HEK293 (cell line): ENCODE measurements at regions not wholly inside any gene's neighbourhood (a gene's known extent, or its start where the extent isn't known, plus 50 kb on each side); places are given as distances from the start of the nearest gene placed in this dataset.

Experiments
- CTCF ChIA-PET: fragments of 350-600 bp; formaldehyde crosslinking; extraction: SDS; loops from one replicate; lab custom pipeline; 2021; ENCODE audit warnings: antibody characterized with exemption; lab: Yijun Ruan, JAX
- POLR2A ChIA-PET: fragments of 300-600 bp; formaldehyde crosslinking; extraction: SDS; loops from one replicate; lab custom pipeline; 2020; ENCODE audit warnings: antibody characterized with exemption, inconsistent platforms; lab: Yijun Ruan, JAX
- H3K27ac ChIP-seq: fragments of 200-500 bp; sonication (Bioruptor generic); 2 replicates; pipeline ENCODE4 v1.5.1; 2014; ENCODE audit warnings: low read depth, low read length, control low read depth, inconsistent platforms; ENCODE audit errors: extremely low read depth
- H3K36me3 ChIP-seq, 2 experiments: fragments of 200-500 bp in 1 of 2; sonication (Bioruptor generic) in 1 of 2; 1 replicate in 1 of 2; 2 replicates in 1 of 2; pipeline ENCODE4 v1.5.1; 2014 to 2017; ENCODE audit warnings: inconsistent platforms in 2 of 2, low read length in 2 of 2; ENCODE audit not compliant: control insufficient read depth in 2 of 2, insufficient read depth in 1 of 2
- H3K4me1 ChIP-seq: fragments of 200-500 bp; sonication (Bioruptor generic); 2 replicates; pipeline ENCODE4 v1.5.1; 2014; ENCODE audit warnings: mild to moderate bottlenecking, low read length, inconsistent platforms; ENCODE audit not compliant: control insufficient read depth, insufficient read depth
- H3K4me3 ChIP-seq: 2 replicates; pipeline ENCODE4 v1.5.1; 2011; ENCODE audit warnings: low read depth, mild to moderate bottlenecking, control low read depth, low read length, moderate library complexity
- H3K9me3 ChIP-seq: fragments of 200-500 bp; sonication (Bioruptor generic); 2 replicates; pipeline ENCODE4 v1.5.1; 2014; ENCODE audit warnings: low read depth, low read length, inconsistent platforms; ENCODE audit not compliant: control insufficient read depth, insufficient read depth
- GLIS2 ChIP-seq: fragments of 450-650 bp; formaldehyde crosslinking; IDR thresholded peaks from 2 replicates; pipeline ENCODE4 v1.5.1; 2016; ENCODE audit warnings: missing biosample characterization, missing genetic modification characterization
- IKZF3 ChIP-seq: fragments of 450-650 bp; IDR thresholded peaks from 2 replicates; pipeline ENCODE4 v1.5.0; 2018; ENCODE audit warnings: missing biosample characterization, mild to moderate bottlenecking, missing genetic modification characterization, moderate library complexity
- KLF10 ChIP-seq: fragments of 450-650 bp; IDR thresholded peaks from 2 replicates; pipeline ENCODE4 v1.5.1; 2018; ENCODE audit warnings: missing biosample characterization, mild to moderate bottlenecking, missing genetic modification characterization
- MYNN ChIP-seq: fragments of 450-650 bp; formaldehyde crosslinking; IDR thresholded peaks from 2 replicates; pipeline ENCODE4 v1.5.1; 2016; ENCODE audit warnings: missing biosample characterization, missing genetic modification characterization, borderline replicate concordance
- OVOL3 ChIP-seq: fragments of 450-650 bp; formaldehyde crosslinking; IDR thresholded peaks from 2 replicates; pipeline ENCODE4 v1.5.1; 2016; ENCODE audit warnings: missing biosample characterization, missing genetic modification characterization
- SP3 ChIP-seq: fragments of 450-650 bp; formaldehyde crosslinking; IDR thresholded peaks from 2 replicates; pipeline ENCODE4 v1.5.1; 2016; ENCODE audit warnings: missing biosample characterization, missing genetic modification characterization
- ZBTB8A ChIP-seq: fragments of 450-650 bp; formaldehyde crosslinking; IDR thresholded peaks from 2 replicates; pipeline ENCODE4 v1.5.1; 2016; ENCODE audit warnings: missing biosample characterization, missing genetic modification characterization
- ZFHX2 ChIP-seq: fragments of 450-650 bp; formaldehyde crosslinking; conservative IDR thresholded peaks from 2 replicates; pipeline ENCODE4 v1.5.1; 2016; ENCODE audit warnings: missing biosample characterization, missing genetic modification characterization
- ZNF114 ChIP-seq: fragments of 450-650 bp; formaldehyde crosslinking; IDR thresholded peaks from 2 replicates; pipeline ENCODE4 v1.5.0; 2017; ENCODE audit warnings: missing biosample characterization, missing genetic modification characterization
- ZNF132 ChIP-seq: fragments of 450-650 bp; formaldehyde crosslinking; IDR thresholded peaks from 2 replicates; pipeline ENCODE4 v1.5.1; 2017; ENCODE audit warnings: missing biosample characterization, missing genetic modification characterization, borderline replicate concordance
- ZNF19 ChIP-seq: fragments of 450-650 bp; formaldehyde crosslinking; IDR thresholded peaks from 2 replicates; pipeline ENCODE4; 2016; ENCODE audit warnings: missing biosample characterization, missing genetic modification characterization, low read depth
- ZNF239 ChIP-seq: fragments of 450-650 bp; formaldehyde crosslinking; IDR thresholded peaks from 2 replicates; pipeline ENCODE4 v1.5.1; 2016; ENCODE audit warnings: missing biosample characterization, missing genetic modification characterization
- ZNF335 ChIP-seq: fragments of 450-650 bp; formaldehyde crosslinking; conservative IDR thresholded peaks from 2 replicates; pipeline ENCODE4 v1.5.1; 2016; ENCODE audit warnings: missing biosample characterization, missing genetic modification characterization
- ZNF350 ChIP-seq: fragments of 450-650 bp; formaldehyde crosslinking; IDR thresholded peaks from 2 replicates; pipeline ENCODE4 v1.5.0; 2017; ENCODE audit warnings: missing biosample characterization, mild to moderate bottlenecking, missing genetic modification characterization
- ZNF416 ChIP-seq: fragments of 450-650 bp; formaldehyde crosslinking; IDR thresholded peaks from 2 replicates; pipeline ENCODE4 v1.5.1; 2016; ENCODE audit warnings: missing biosample characterization, missing genetic modification characterization
- ZNF48 ChIP-seq: fragments of 450-650 bp; formaldehyde crosslinking; IDR thresholded peaks from 2 replicates; pipeline ENCODE4 v1.5.1; 2016; ENCODE audit warnings: missing biosample characterization, missing genetic modification characterization
- ZNF596 ChIP-seq: fragments of 450-650 bp; IDR thresholded peaks from 2 replicates; pipeline ENCODE4 v1.5.0; 2018; ENCODE audit warnings: missing biosample characterization, mild to moderate bottlenecking, missing genetic modification characterization, moderate library complexity
- ZNF621 ChIP-seq: fragments of 450-650 bp; formaldehyde crosslinking; IDR thresholded peaks from 2 replicates; pipeline ENCODE4 v1.5.1; 2017; ENCODE audit warnings: missing biosample characterization, missing genetic modification characterization
- ZNF777 ChIP-seq: fragments of 450-650 bp; formaldehyde crosslinking; IDR thresholded peaks from 2 replicates; pipeline ENCODE4 v1.5.1; 2017; ENCODE audit warnings: missing biosample characterization, missing genetic modification characterization, borderline replicate concordance
- TF ChIP-seq, protein P1 (sequence below): fragments of 450-650 bp; formaldehyde crosslinking; IDR thresholded peaks from 2 replicates; pipeline ENCODE4 v1.5.1; 2016; ENCODE audit warnings: missing biosample characterization, missing genetic modification characterization
- TF ChIP-seq, protein P2 (sequence below): fragments of 450-650 bp; formaldehyde crosslinking; IDR thresholded peaks from 2 replicates; pipeline ENCODE4 v1.5.0; 2017; ENCODE audit warnings: missing biosample characterization, missing genetic modification characterization, borderline replicate concordance
- TF ChIP-seq, protein P3 (sequence below): fragments of 450-650 bp; formaldehyde crosslinking; IDR thresholded peaks from 2 replicates; pipeline ENCODE4 v1.5.1; 2016; ENCODE audit warnings: missing biosample characterization, missing genetic modification characterization
- TF ChIP-seq, protein P4 (sequence below): fragments of 450-650 bp; formaldehyde crosslinking; IDR thresholded peaks from 2 replicates; pipeline ENCODE4 v1.5.1; 2017; ENCODE audit warnings: missing biosample characterization, missing genetic modification characterization
- TF ChIP-seq, protein P5 (sequence below): fragments of 450-650 bp; formaldehyde crosslinking; IDR thresholded peaks from 2 replicates; pipeline ENCODE4 v1.5.1; 2016; ENCODE audit warnings: missing biosample characterization, missing genetic modification characterization

DNA sequence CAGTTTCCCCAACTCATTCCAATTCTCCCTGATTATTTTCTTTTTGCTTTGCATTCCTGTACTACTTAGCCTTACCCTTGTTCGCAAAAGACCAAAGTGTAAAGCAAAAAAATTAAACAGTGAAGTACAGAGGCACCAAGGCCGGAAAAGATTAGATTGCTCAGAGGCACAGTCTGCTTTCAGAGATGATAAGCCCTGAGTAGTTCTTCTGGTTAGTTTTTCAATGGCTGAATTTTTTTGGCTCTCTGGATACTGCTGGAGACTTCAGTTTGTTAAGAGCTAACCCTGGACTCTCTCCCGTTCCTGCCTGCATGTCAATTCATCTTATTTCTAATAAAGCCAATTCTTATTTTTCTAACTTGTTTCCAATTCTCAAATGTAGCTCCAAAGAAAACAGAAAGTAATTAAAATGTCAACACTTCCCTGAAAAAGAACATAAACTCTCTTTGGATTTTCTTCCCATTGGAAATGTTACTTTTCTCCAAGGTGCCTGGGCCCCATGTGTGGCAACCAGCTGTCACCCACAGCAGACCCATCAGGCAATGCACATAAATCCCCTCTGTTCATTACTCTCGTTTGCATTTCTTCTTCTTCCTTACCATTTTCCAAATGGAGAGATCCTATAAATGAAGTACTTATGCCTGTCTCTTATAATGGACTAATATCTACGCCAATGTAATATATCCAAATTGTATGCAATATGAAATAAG is 142.8 kb downstream of the BTG1 start:
- no peaks in the 10 kb centered on the region for H3K4me1 ChIP-seq
- no peak overlapping the region for H3K4me3 ChIP-seq
- ChIA-PET CTCF (interaction anchor here (0.6 kb wide), 1 partner anchor 189 kb away, joined by 6 read pairs; no protein-coding TSS in a partner anchor), POLR2A (no interaction called here)
- TF ChIP-seq ZNF114 (tag by site-specific recombination) (no peak), IKZF3 (tag by site-specific recombination) (no peak), ZFHX2 (no peak), KLF10 (tag by site-specific recombination) (no peak), ZNF416 (tag by site-specific recombination) (no peak), ZNF621 (no peak), ZNF132 (tag by site-specific recombination) (no peak), OVOL3 (tag by site-specific recombination) (no peak), ZNF777 (no peak), ZNF239 (tag by site-specific recombination) (no peak), ZNF335 (tag by site-specific recombination) (no peak), ZNF350 (tag by site-specific recombination) (no peak), ZBTB8A (tag by site-specific recombination) (no peak)
- TF ChIP-seq, protein P1, sequence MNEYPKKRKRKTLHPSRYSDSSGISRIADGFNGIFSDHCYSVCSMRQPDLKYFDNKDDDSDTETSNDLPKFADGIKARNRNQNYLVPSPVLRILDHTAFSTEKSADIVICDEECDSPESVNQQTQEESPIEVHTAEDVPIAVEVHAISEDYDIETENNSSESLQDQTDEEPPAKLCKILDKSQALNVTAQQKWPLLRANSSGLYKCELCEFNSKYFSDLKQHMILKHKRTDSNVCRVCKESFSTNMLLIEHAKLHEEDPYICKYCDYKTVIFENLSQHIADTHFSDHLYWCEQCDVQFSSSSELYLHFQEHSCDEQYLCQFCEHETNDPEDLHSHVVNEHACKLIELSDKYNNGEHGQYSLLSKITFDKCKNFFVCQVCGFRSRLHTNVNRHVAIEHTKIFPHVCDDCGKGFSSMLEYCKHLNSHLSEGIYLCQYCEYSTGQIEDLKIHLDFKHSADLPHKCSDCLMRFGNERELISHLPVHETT (tag by site-specific recombination) = no peak
- TF ChIP-seq, protein P2, sequence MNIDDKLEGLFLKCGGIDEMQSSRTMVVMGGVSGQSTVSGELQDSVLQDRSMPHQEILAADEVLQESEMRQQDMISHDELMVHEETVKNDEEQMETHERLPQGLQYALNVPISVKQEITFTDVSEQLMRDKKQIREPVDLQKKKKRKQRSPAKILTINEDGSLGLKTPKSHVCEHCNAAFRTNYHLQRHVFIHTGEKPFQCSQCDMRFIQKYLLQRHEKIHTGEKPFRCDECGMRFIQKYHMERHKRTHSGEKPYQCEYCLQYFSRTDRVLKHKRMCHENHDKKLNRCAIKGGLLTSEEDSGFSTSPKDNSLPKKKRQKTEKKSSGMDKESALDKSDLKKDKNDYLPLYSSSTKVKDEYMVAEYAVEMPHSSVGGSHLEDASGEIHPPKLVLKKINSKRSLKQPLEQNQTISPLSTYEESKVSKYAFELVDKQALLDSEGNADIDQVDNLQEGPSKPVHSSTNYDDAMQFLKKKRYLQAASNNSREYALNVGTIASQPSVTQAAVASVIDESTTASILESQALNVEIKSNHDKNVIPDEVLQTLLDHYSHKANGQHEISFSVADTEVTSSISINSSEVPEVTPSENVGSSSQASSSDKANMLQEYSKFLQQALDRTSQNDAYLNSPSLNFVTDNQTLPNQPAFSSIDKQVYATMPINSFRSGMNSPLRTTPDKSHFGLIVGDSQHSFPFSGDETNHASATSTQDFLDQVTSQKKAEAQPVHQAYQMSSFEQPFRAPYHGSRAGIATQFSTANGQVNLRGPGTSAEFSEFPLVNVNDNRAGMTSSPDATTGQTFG (tag by site-specific recombination) = no peak
- TF ChIP-seq, protein P3, sequence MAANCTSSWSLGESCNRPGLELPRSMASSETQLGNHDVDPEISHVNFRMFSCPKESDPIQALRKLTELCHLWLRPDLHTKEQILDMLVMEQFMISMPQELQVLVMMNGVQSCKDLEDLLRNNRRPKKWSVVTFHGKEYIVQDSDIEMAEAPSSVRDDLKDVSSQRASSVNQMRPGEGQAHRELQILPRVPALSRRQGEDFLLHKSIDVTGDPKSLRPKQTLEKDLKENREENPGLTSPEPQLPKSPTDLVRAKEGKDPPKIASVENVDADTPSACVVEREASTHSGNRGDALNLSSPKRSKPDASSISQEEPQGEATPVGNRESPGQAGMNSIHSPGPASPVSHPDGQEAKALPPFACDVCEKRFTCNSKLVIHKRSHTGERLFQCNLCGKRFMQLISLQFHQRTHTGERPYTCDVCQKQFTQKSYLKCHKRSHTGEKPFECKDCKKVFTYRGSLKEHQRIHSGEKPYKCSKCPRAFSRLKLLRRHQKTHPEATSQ (tag by site-specific recombination) = no peak
- TF ChIP-seq, protein P4, sequence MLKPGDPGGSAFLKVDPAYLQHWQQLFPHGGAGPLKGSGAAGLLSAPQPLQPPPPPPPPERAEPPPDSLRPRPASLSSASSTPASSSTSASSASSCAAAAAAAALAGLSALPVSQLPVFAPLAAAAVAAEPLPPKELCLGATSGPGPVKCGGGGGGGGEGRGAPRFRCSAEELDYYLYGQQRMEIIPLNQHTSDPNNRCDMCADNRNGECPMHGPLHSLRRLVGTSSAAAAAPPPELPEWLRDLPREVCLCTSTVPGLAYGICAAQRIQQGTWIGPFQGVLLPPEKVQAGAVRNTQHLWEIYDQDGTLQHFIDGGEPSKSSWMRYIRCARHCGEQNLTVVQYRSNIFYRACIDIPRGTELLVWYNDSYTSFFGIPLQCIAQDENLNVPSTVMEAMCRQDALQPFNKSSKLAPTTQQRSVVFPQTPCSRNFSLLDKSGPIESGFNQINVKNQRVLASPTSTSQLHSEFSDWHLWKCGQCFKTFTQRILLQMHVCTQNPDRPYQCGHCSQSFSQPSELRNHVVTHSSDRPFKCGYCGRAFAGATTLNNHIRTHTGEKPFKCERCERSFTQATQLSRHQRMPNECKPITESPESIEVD (tag by site-specific recombination) = no peak; the same call in 1 of the 2 replicates
- no peaks in the 10 kb centered on the region for H3K36me3 ChIP-seq
- H3K27ac ChIP-seq = no peak overlapping the region
- no peaks in the 10 kb centered on the region for H3K9me3 ChIP-seq

DNA sequence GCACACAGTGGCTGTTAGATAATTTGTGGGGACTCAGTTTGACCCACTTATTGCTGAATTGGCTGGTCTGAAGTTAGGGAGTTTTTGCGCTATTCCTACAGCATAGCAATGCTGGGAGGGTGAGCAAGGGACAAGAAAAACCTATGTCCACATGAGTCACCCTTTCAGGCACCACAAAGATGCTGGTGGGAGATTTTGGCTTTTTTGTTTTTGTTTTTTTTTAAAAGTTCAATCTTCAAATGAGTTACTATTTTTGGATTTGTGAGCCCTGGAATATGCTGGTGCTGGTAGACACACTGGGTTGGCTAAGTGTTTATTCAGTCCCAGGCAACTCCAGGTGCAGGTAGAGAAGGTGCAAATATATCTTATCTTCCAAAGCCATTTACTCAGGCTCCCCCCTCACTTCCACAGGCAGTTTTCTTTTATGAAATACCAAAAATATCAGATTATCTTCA is 143.4 kb downstream of the BTG1 start:
- H3K4me3 ChIP-seq = no peak overlapping the region
- no peaks in the 10 kb centered on the region for H3K36me3 ChIP-seq
- no peaks in the 10 kb centered on the region for H3K4me1 ChIP-seq
- ChIA-PET CTCF (no interaction called here), POLR2A (no interaction called here)
- no peaks in the 10 kb centered on the region for H3K9me3 ChIP-seq
- no peak overlapping the region for H3K27ac ChIP-seq
- TF ChIP-seq, protein P1 (tag by site-specific recombination) = no peak
- TF ChIP-seq SP3 (tag by site-specific recombination) = no peak
- no peak for TF ChIP-seq MYNN (tag by site-specific recombination)
- TF ChIP-seq ZNF19 (tag by site-specific recombination) = no peak
- TF ChIP-seq, protein P5, sequence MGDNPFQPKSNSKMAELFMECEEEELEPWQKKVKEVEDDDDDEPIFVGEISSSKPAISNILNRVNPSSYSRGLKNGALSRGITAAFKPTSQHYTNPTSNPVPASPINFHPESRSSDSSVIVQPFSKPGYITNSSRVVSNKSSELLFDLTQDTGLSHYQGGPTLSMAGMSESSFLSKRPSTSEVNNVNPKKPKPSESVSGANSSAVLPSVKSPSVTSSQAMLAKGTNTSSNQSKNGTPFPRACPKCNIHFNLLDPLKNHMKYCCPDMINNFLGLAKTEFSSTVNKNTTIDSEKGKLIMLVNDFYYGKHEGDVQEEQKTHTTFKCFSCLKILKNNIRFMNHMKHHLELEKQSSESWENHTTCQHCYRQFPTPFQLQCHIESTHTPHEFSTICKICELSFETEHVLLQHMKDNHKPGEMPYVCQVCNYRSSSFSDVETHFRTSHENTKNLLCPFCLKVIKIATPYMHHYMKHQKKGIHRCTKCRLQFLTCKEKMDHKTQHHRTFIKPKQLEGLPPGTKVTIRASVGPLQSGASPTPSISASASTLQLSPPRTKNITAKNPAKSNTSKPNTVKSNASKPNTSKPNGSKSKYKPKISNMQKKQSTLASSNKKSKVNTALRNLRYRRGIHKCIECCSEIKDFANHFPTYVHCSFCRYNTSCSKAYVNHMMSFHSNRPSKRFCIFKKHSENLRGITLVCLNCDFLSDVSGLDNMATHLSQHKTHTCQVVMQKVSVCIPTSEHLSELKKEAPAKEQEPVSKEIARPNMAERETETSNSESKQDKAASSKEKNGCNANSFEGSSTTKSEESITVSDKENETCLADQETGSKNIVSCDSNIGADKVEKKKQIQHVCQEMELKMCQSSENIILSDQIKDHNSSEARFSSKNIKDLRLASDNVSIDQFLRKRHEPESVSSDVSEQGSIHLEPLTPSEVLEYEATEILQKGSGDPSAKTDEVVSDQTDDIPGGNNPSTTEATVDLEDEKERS (tag by site-specific recombination) = no peak
- TF ChIP-seq ZNF596 = no peak
- no peak for TF ChIP-seq ZNF48 (tag by site-specific recombination)
- no peak for TF ChIP-seq ZNF350 (tag by site-specific recombination)
- TF ChIP-seq GLIS2 (tag by site-specific recombination) = no peak
